Loucy (cell line): ENCODE measurements at regions not wholly inside any gene's neighbourhood (a gene's known extent, or its start where the extent isn't known, plus 50 kb on each side); places are given as distances from the start of the nearest gene placed in this dataset.

ENCODE experiments used
- H2AFZ ChIP-seq: fragments of 200-600 bp; sonication (generic); 2 replicates; pipeline ENCODE4 v1.6.0; 2016; ENCODE audit warnings: antibody characterized with exemption, mild to moderate bottlenecking, low read length, moderate library complexity
- H3F3A ChIP-seq: fragments of 200-600 bp; 2 replicates; pipeline ENCODE4 v1.6.0; 2016; ENCODE audit warnings: antibody characterized with exemption, low read depth, mild to moderate bottlenecking
- H3K27me3 ChIP-seq: fragments of 200-600 bp; sonication (generic); 2 replicates; pipeline ENCODE4 v1.6.1; 2014; ENCODE audit warnings: low read length, mild to moderate bottlenecking; ENCODE audit not compliant: insufficient read depth, poor library complexity, severe bottlenecking
- H3K36me3 ChIP-seq: fragments of 200-600 bp; sonication (generic); 2 replicates; pipeline ENCODE4 v1.6.1; 2016; ENCODE audit warnings: low read length; ENCODE audit not compliant: insufficient read depth
- H3K4me1 ChIP-seq: fragments of 200-600 bp; sonication (generic); 2 replicates; pipeline ENCODE4 v1.5.1; 2014; ENCODE audit warnings: low read length, mild to moderate bottlenecking; ENCODE audit not compliant: insufficient read depth, poor library complexity, severe bottlenecking
- H3K4me2 ChIP-seq: fragments of 200-600 bp; sonication (generic); 2 replicates; pipeline ENCODE4 v1.6.0; 2014; ENCODE audit warnings: antibody characterized with exemption, low read length, low read depth, mild to moderate bottlenecking; ENCODE audit not compliant: poor library complexity, severe bottlenecking
- H3K4me3 ChIP-seq: fragments of 200-600 bp; sonication (generic); 2 replicates; pipeline ENCODE4 v1.5.1; 2014; ENCODE audit warnings: low read length, mild to moderate bottlenecking, mixed read lengths; ENCODE audit not compliant: poor library complexity, severe bottlenecking
- H3K79me2 ChIP-seq: fragments of 200-600 bp; sonication (generic); 2 replicates; pipeline ENCODE4 v1.6.1; 2014; ENCODE audit warnings: low read length; ENCODE audit not compliant: insufficient read depth
- H3K9ac ChIP-seq: fragments of 200-600 bp; sonication (generic); 2 replicates; pipeline ENCODE4 v1.6.0; 2014; ENCODE audit warnings: mild to moderate bottlenecking, low read depth, low read length, moderate library complexity; ENCODE audit not compliant: poor library complexity, severe bottlenecking
- H3K9me2 ChIP-seq: fragments of 200-600 bp; sonication (generic); replicated peaks from 2 replicates; pipeline ENCODE4 v1.6.1; 2016; ENCODE audit warnings: low read depth, low read length, mixed read lengths
- H3K9me3 ChIP-seq: fragments of 200-600 bp; sonication (generic); 2 replicates; pipeline ENCODE4 v1.6.1; 2014; ENCODE audit warnings: mild to moderate bottlenecking, antibody characterized with exemption, low read length, low read depth; ENCODE audit not compliant: insufficient read depth
- H4K20me1 ChIP-seq: fragments of 200-600 bp; sonication (generic); 2 replicates; pipeline ENCODE4 v1.6.0; 2014; ENCODE audit warnings: antibody characterized with exemption, low read length, mild to moderate bottlenecking; ENCODE audit not compliant: insufficient read depth, poor library complexity, severe bottlenecking
- CTCF ChIP-seq: fragments of 200-600 bp; sonication (generic); conservative IDR thresholded peaks from 2 replicates; pipeline ENCODE4 v1.5.1; 2014; ENCODE audit warnings: mild to moderate bottlenecking, antibody characterized with exemption, low read length
- EZH2phosphoT487 ChIP-seq: fragments of 200-600 bp; IDR thresholded peaks from 2 replicates; pipeline ENCODE4 v1.6.1; 2018; ENCODE audit warnings: antibody characterized with exemption, mild to moderate bottlenecking, moderate library complexity, borderline replicate concordance

GRCh38 chr2:216787851-216788540, 71.9 kb downstream of the TNP1 start:
- H4K20me1 ChIP-seq, result no peaks in the 10 kb centered on the region
- H3K4me3 ChIP-seq, result no peak overlapping the region
- no peaks in the 10 kb centered on the region for H3K9me3 ChIP-seq
- no peaks in the 10 kb centered on the region for H3K79me2 ChIP-seq
- H3K27me3 ChIP-seq, result no peaks in the 10 kb centered on the region
- TF ChIP-seq CTCF (no peak), EZH2phosphoT487 (no peak)
- no peaks in the 10 kb centered on the region for H3K9me2 ChIP-seq
- H3K36me3 ChIP-seq, result no peaks in the 10 kb centered on the region
- no peaks in the 10 kb centered on the region for H3F3A ChIP-seq
- H2AFZ ChIP-seq, result no peak overlapping the region
- H3K4me2 ChIP-seq, result no peak overlapping the region
- no peak overlapping the region for H3K9ac ChIP-seq
- no peaks in the 10 kb centered on the region for H3K4me1 ChIP-seq

GRCh38 chr2:216786676-216787075, 73.2 kb downstream of the TNP1 start:
- Histone ChIP-seq H3K9me3 (no peaks in the 10 kb centered on the region), H2AFZ (no peak overlapping the region), H3K27me3 (no peaks in the 10 kb centered on the region), H3K9ac (no peak overlapping the region), H3K4me1 (no peaks in the 10 kb centered on the region), H3K79me2 (no peaks in the 10 kb centered on the region), H3F3A (no peaks in the 10 kb centered on the region), H3K4me2 (no peak overlapping the region), H3K36me3 (no peaks in the 10 kb centered on the region), H3K9me2 (no peaks in the 10 kb centered on the region), H4K20me1 (no peaks in the 10 kb centered on the region), H3K4me3 (no peak overlapping the region)
- TF ChIP-seq CTCF, result no peak
- TF ChIP-seq EZH2phosphoT487, result no peak

GRCh38 chr2:216784456-216784855, 75.4 kb downstream of the TNP1 start:
- Histone ChIP-seq H3K27me3 (no peaks in the 10 kb centered on the region), H3K9me2 (no peaks in the 10 kb centered on the region), H3K9me3 (no peaks in the 10 kb centered on the region), H3K4me3 (no peak overlapping the region), H3K79me2 (no peaks in the 10 kb centered on the region), H4K20me1 (no peaks in the 10 kb centered on the region), H3K4me2 (no peak overlapping the region), H2AFZ (no peak overlapping the region), H3K4me1 (no peaks in the 10 kb centered on the region), H3K36me3 (no peaks in the 10 kb centered on the region), H3F3A (no peaks in the 10 kb centered on the region), H3K9ac (no peak overlapping the region)
- no peak for TF ChIP-seq CTCF
